ENCODE measurements at regions not wholly inside any gene's neighbourhood (a gene's known extent, or its start where the extent isn't known, plus 50 kb on each side); places are given as distances from the start of the nearest gene placed in this dataset.

- TF ChIP-seq POLR2AphosphoS5 (IDR thresholded peaks at IDR 0.05; ENCODE audit: low read depth, low read length) (no peak), CTCF (IDR thresholded peaks at IDR 0.05; ENCODE audit: control extremely low read depth in 1 of 3, insufficient read depth in 1 of 3, low read depth in 1 of 3, low read length in 3 of 3) (no peak), JUND (IDR thresholded peaks at IDR 0.05; ENCODE audit: low read length) (no peak), YY1 (IDR thresholded peaks at IDR 0.05; ENCODE audit: low read depth, low read length) (no peak)
Observed at GRCh38 chr2:223538920-223539440, 63.2 kb downstream of the SCG2 start.

Measured in H1 (cell line).